ENCODE measurements at regions not wholly inside any gene's neighbourhood (a gene's known extent, or its start where the extent isn't known, plus 50 kb on each side); places are given as distances from the start of the nearest gene placed in this dataset.

DNA sequence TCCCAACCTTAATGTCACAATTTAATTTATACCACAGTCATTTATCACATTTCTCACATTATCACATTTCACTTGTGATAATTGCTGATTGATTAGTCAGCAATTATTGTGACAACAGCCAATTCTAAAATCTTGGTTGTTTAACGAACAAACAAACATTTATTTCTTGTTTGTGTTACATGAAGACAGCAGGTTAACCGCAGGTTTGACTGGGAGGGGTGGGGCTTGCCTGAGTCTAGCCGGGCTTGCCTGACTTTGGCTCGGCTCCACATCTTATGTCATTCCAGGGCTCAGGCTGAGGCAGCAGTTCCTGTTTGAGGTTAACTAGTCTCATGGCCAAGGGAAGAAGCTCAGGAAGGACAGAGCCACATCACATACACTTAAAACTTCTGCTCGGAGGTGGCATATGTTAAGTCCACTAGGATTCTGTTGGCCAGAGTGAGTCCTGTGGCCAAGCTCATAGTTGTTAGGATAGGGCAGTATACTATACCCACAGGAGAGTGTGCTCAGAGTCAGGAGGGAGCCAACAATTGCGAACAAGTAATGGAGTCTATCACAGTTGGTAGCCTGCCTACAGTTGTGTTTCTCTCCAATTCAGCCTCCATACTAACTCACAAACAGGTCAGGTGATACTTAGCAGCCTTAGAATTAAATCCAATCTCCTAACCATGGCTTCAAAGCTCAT, 90.0 kb upstream of the IFNGR1 start:
- DNase-seq (ENCODE audit: low spot score), result no peak
- in situ Hi-C loops (cut with MboI; ENCODE audit: low pct_unique_long_range_greater_than_20kb, low sequenced_read_pairs, unreplicated experiment), result loop anchor here (25.0 kb wide), 1 partner anchor 328 kb away; no protein-coding TSS in a partner anchor
- TF ChIP-seq, protein P1, sequence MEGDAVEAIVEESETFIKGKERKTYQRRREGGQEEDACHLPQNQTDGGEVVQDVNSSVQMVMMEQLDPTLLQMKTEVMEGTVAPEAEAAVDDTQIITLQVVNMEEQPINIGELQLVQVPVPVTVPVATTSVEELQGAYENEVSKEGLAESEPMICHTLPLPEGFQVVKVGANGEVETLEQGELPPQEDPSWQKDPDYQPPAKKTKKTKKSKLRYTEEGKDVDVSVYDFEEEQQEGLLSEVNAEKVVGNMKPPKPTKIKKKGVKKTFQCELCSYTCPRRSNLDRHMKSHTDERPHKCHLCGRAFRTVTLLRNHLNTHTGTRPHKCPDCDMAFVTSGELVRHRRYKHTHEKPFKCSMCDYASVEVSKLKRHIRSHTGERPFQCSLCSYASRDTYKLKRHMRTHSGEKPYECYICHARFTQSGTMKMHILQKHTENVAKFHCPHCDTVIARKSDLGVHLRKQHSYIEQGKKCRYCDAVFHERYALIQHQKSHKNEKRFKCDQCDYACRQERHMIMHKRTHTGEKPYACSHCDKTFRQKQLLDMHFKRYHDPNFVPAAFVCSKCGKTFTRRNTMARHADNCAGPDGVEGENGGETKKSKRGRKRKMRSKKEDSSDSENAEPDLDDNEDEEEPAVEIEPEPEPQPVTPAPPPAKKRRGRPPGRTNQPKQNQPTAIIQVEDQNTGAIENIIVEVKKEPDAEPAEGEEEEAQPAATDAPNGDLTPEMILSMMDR (IDR thresholded peaks at IDR 0.05; ENCODE audit: extremely low read depth, insufficient read depth, missing control alignments), result no peak

DNA sequence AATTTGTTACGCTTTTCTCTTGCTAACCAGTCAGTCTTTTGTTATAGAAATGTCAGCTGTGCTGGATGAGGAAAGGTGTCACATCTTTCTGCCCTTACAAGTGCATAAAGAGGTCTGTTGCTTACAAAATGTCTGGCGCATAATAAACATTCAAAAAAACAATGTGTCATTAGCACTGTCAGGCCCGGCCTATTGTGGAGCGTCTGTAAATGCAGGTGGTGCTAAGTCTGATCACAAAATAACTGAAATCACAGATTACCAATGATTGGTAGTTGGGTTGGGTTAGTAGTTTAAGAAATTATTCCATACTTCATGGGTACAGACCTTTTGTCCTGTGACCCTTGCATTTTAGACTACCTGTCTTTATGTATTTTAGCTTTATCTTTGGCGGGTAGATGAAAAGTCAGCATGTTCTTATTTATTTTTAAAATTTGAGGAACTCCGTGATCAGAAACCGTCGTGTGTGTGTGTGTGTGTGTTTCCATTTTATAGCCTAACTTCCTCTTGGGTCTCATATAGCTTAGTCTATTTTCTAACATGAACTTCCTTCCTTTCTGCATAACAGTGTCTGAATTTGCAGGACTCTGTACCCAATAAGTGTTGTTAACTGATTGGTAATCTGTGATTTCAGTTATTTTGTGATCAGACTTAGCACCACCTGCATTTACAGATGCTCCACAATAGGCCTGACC, 88.1 kb upstream of the IFNGR1 start:
- TF ChIP-seq, protein P1 (IDR thresholded peaks at IDR 0.05; ENCODE audit: extremely low read depth, insufficient read depth, missing control alignments), result no peak
- no peak for DNase-seq (ENCODE audit: low spot score)
- in situ Hi-C loops (cut with MboI; ENCODE audit: low pct_unique_long_range_greater_than_20kb, low sequenced_read_pairs, unreplicated experiment), result loop anchor here (25.0 kb wide), 1 partner anchor 330 kb away; no protein-coding TSS in a partner anchor

DNA sequence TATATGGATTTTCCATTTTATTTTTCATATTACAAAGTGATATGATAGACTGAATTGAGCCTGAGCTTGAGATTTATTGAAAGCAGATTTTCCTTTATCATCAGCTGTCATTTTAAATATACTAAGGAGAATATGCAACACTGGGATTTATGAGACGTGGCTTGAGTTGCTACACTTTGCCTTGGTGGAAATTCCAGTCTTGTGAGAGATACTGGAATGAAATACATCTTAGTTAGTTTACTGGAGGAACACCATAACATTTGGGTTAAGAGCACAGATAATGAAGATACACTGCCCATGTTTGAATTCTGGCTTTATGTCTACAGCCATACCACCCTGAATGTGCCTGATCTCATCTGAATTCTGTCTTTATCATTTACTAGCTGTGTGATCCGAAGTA, 86.5 kb upstream of the IFNGR1 start:
- TF ChIP-seq, protein P1 (IDR thresholded peaks at IDR 0.05; ENCODE audit: extremely low read depth, insufficient read depth, missing control alignments), result no peak
- in situ Hi-C loops (cut with MboI; ENCODE audit: low pct_unique_long_range_greater_than_20kb, low sequenced_read_pairs, unreplicated experiment), result loop anchor here (25.0 kb wide), 1 partner anchor 332 kb away; no protein-coding TSS in a partner anchor
- DNase-seq (ENCODE audit: low spot score), result no peak

DNA sequence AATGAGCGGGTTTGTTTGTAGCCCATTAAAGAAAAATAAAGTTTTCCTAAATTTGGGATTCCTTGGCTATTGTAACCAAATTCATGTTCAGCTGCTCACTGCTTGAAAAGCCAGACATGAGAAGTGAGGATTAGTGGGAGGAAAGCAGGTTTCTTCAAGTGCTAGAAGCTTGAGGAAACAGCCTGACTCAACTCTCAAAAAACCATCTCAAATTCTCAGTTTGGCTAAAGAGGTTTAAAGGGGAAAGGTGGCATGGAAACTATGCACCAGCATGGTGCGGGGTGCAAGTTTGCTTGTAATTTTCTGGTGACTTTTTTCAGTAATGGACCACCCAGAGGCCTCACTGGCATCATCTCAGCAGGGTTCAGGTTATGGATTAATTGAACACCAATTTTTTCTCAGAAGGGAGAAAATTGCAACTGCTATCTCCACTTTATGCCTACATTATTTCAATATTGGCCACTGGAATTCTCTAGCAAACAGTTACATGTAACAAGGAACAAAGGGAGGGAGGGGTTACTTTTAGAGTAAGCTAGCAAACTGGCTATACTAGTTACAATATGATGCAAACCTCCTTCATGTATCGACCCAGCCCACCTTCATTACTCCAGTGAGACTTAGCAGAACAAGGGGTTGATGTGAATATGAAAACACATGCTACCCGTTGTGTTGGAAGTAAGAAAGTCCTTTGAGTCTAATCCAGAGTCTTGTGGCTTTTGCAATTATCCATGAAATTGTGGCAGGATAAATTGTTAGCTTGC, 85.0 kb upstream of the IFNGR1 start:
- TF ChIP-seq, protein P1 (IDR thresholded peaks at IDR 0.05; ENCODE audit: extremely low read depth, insufficient read depth, missing control alignments), result no peak
- no peak for DNase-seq (ENCODE audit: low spot score)
- in situ Hi-C loops (cut with MboI; ENCODE audit: low pct_unique_long_range_greater_than_20kb, low sequenced_read_pairs, unreplicated experiment), result loop anchor here (25.0 kb wide), 1 partner anchor 333 kb away; no protein-coding TSS in a partner anchor

DNA sequence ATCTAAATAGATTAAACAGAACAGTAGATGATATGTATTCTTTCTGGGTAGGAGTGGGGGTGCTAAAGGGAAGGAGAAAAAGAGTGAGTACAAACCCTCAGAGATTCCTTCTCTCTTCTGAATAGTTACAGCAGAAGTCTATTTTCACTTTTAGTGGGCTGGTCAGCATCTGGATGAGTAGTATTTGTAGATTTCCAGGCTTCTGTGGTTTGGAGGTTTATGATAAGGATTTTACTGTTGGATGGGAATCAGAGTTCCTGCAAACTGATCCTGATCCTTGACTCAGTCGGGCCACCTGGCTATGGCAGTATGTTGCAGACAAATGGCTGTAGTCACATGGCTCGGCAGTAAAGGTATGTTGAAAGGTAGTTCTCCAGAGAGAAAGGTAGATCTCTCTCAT, 84.3 kb upstream of the IFNGR1 start:
- TF ChIP-seq, protein P1 (IDR thresholded peaks at IDR 0.05; ENCODE audit: extremely low read depth, insufficient read depth, missing control alignments), result no peak
- in situ Hi-C loops (cut with MboI; ENCODE audit: low pct_unique_long_range_greater_than_20kb, low sequenced_read_pairs, unreplicated experiment), result loop anchor here (25.0 kb wide), 1 partner anchor 334 kb away; no protein-coding TSS in a partner anchor

DNA sequence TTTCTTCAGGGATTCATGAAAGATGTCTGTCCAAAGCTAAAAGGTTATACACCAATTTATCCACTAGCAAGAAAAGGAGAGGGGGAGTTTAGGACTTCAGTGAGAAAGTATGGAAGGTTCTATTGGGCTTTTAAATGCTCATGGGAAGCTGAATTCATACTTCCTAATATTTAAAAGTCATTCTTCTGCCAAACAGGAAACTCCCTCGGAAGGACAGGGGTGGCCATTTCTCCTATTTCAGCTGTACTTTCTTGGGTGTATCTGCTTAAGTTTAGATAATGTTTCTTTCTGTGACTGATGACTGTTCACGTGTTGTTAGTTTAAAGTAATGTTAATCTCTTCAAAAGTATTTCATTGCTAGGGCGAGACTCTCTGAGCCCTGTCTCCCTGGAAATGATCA, 80.5 kb upstream of the IFNGR1 start:
- DNase-seq (ENCODE audit: low spot score), result no peak
- TF ChIP-seq, protein P1 (IDR thresholded peaks at IDR 0.05; ENCODE audit: extremely low read depth, insufficient read depth, missing control alignments), result no peak
- in situ Hi-C loops (cut with MboI; ENCODE audit: low pct_unique_long_range_greater_than_20kb, low sequenced_read_pairs, unreplicated experiment), result loop anchor here (25.0 kb wide), 1 partner anchor 338 kb away; no protein-coding TSS in a partner anchor

More for the DNA sequence above, 84.3 kb upstream of the IFNGR1 start:
- no peak for DNase-seq (ENCODE audit: low spot score)
